ENCODE measurements at regions not wholly inside any gene's neighbourhood (a gene's known extent, or its start where the extent isn't known, plus 50 kb on each side); places are given as distances from the start of the nearest gene placed in this dataset.

DNA sequence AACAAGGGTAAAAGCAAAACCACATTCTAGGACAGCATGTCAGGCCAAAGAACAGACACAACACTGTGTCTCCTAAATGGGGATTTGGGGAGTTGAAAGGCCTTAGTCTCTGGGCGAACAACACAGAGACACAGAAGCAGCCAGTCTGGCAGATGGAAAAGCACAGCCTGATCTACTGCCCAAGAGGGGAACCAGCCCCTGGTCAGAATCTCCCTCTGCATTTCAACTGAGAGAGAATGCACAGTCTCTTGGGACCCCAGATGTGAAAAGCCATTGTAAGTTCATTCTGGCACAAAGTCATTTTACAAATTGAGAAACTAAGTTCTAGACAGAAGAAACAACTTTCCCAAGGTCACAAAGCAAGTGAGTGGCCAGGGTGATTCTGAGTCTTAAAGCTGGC lies 331.7 kb downstream of the TNS1 start:
- TF ChIP-seq POLR2AphosphoS5 (IDR thresholded peaks at IDR 0.05; ENCODE audit: borderline replicate concordance, low read depth, low read length): no peak
- no peak for TF ChIP-seq EZH2 (IDR thresholded peaks at IDR 0.05)
- TF ChIP-seq FOXP2 (optimal IDR thresholded peaks at IDR 0.05; ENCODE audit: control extremely low read depth, extremely low read length, insufficient read depth): no peak

All from SK-N-MC (cell line).